ENCODE measurements at regions not wholly inside any gene's neighbourhood (a gene's known extent, or its start where the extent isn't known, plus 50 kb on each side); places are given as distances from the start of the nearest gene placed in this dataset.

GRCh38 chr2:16507655-16508489, 157.8 kb downstream of the CYRIA start:
- no peak overlapping the region for H3K27ac Mint-ChIP-seq
- peaks cover 33% of the 10 kb centered on the region for H3K27me3 Mint-ChIP-seq
- POLR2A ChIA-PET, result no interaction called here
- ATAC-seq (ENCODE audit: low read depth) (no peak), DNase-seq (peak; percentile 35)
- no peaks in the 10 kb centered on the region for H3K36me3 Mint-ChIP-seq
- H3K4me3 Mint-ChIP-seq, result no peak overlapping the region
- no peaks in the 10 kb centered on the region for H3K9me3 Mint-ChIP-seq
- no peaks in the 10 kb centered on the region for H3K4me1 Mint-ChIP-seq

GRCh38 chr2:16506366-16506765, 159.3 kb downstream of the CYRIA start:
- Mint-ChIP-seq H3K9me3 (no peaks in the 10 kb centered on the region), H3K27me3 (peaks cover 29% of the 10 kb centered on the region), H3K27ac (no peak overlapping the region), H3K36me3 (no peaks in the 10 kb centered on the region), H3K4me3 (no peak overlapping the region), H3K4me1 (no peaks in the 10 kb centered on the region)
- ATAC-seq (ENCODE audit: low read depth) (no peak), DNase-seq (no peak)
- POLR2A ChIA-PET, result no interaction called here

GRCh38 chr2:16496426-16497388, 168.9 kb downstream of the CYRIA start:
- peaks cover 2% of the 10 kb centered on the region for H3K4me1 Mint-ChIP-seq
- no peak overlapping the region for H3K27ac Mint-ChIP-seq
- DNase-seq, result no peak
- no peaks in the 10 kb centered on the region for H3K27me3 Mint-ChIP-seq
- POLR2A ChIA-PET, result no interaction called here
- H3K9me3 Mint-ChIP-seq, result no peaks in the 10 kb centered on the region
- H3K36me3 Mint-ChIP-seq, result no peaks in the 10 kb centered on the region
- no peak overlapping the region for H3K4me3 Mint-ChIP-seq
- ATAC-seq (ENCODE audit: low read depth), result no peak

- Mint-ChIP-seq H3K27ac (no peak overlapping the region), H3K27me3 (no peaks in the 10 kb centered on the region), H3K4me1 (peaks cover 2% of the 10 kb centered on the region), H3K4me3 (no peak overlapping the region), H3K9me3 (no peaks in the 10 kb centered on the region), H3K36me3 (no peaks in the 10 kb centered on the region)
- ATAC-seq (ENCODE audit: low read depth), result no peak
- no peak for DNase-seq
- POLR2A ChIA-PET, result no interaction called here
Measured at GRCh38 chr2:16495509-16496208, 170.0 kb downstream of the CYRIA start.

GRCh38 chr2:16494836-16495508, 170.7 kb downstream of the CYRIA start:
- Mint-ChIP-seq H3K36me3 (no peaks in the 10 kb centered on the region), H3K4me1 (peaks cover 2% of the 10 kb centered on the region), H3K27me3 (no peaks in the 10 kb centered on the region), H3K9me3 (no peaks in the 10 kb centered on the region), H3K4me3 (no peak overlapping the region), H3K27ac (no peak overlapping the region)
- POLR2A ChIA-PET, result no interaction called here
- DNase-seq, result no peak
- no peak for ATAC-seq (ENCODE audit: low read depth)

GRCh38 chr2:16493788-16494187, 171.8 kb downstream of the CYRIA start:
- Mint-ChIP-seq H3K4me1 (peaks cover 2% of the 10 kb centered on the region), H3K9me3 (no peaks in the 10 kb centered on the region), H3K36me3 (no peaks in the 10 kb centered on the region), H3K27me3 (no peaks in the 10 kb centered on the region), H3K27ac (no peak overlapping the region), H3K4me3 (no peak overlapping the region)
- DNase-seq (no peak), ATAC-seq (ENCODE audit: low read depth) (no peak)
- POLR2A ChIA-PET, result no interaction called here

GRCh38 chr2:16487686-16488085, 177.9 kb downstream of the CYRIA start:
- no peak for ATAC-seq (ENCODE audit: low read depth)

GRCh38 chr2:16485251-16485650, 180.4 kb downstream of the CYRIA start:
- ATAC-seq (ENCODE audit: low read depth) (no peak), DNase-seq (no peak)
- Mint-ChIP-seq H3K4me3 (no peak overlapping the region), H3K27ac (no peak overlapping the region), H3K4me1 (no peaks in the 10 kb centered on the region), H3K27me3 (peaks cover 13% of the 10 kb centered on the region), H3K9me3 (no peaks in the 10 kb centered on the region), H3K36me3 (no peaks in the 10 kb centered on the region)
- POLR2A ChIA-PET, result no interaction called here

More at GRCh38 chr2:16487686-16488085, 177.9 kb downstream of the CYRIA start:
- POLR2A ChIA-PET, result no interaction called here
- no peaks in the 10 kb centered on the region for H3K36me3 Mint-ChIP-seq
- no peaks in the 10 kb centered on the region for H3K4me1 Mint-ChIP-seq
- no peak for DNase-seq
- no peak overlapping the region for H3K27ac Mint-ChIP-seq
- no peak overlapping the region for H3K4me3 Mint-ChIP-seq
- peaks cover 6% of the 10 kb centered on the region for H3K27me3 Mint-ChIP-seq
- no peaks in the 10 kb centered on the region for H3K9me3 Mint-ChIP-seq

GRCh38 chr2:16482460-16482859, 183.2 kb downstream of the CYRIA start:
- POLR2A ChIA-PET, result no interaction called here
- DNase-seq, result no peak
- Mint-ChIP-seq H3K36me3 (no peaks in the 10 kb centered on the region), H3K27me3 (peaks cover 13% of the 10 kb centered on the region), H3K4me3 (no peak overlapping the region), H3K4me1 (no peaks in the 10 kb centered on the region), H3K9me3 (no peaks in the 10 kb centered on the region), H3K27ac (no peak overlapping the region)
- no peak for ATAC-seq (ENCODE audit: low read depth)

- Mint-ChIP-seq H3K36me3 (no peaks in the 10 kb centered on the region), H3K27ac (no peak overlapping the region), H3K9me3 (no peaks in the 10 kb centered on the region), H3K4me1 (no peaks in the 10 kb centered on the region), H3K4me3 (no peak overlapping the region), H3K27me3 (peaks cover 13% of the 10 kb centered on the region)
- ATAC-seq (ENCODE audit: low read depth) (no peak), DNase-seq (no peak)
- POLR2A ChIA-PET, result no interaction called here
Measured at GRCh38 chr2:16481351-16481750, 184.3 kb downstream of the CYRIA start.

- no peak for DNase-seq
- Mint-ChIP-seq H3K4me1 (no peaks in the 10 kb centered on the region), H3K9me3 (no peaks in the 10 kb centered on the region), H3K27ac (no peak overlapping the region), H3K4me3 (no peak overlapping the region), H3K36me3 (no peaks in the 10 kb centered on the region), H3K27me3 (peaks cover 9% of the 10 kb centered on the region)
- no peak for ATAC-seq (ENCODE audit: low read depth)
- POLR2A ChIA-PET, result no interaction called here
Measured at GRCh38 chr2:16479721-16480120, 185.9 kb downstream of the CYRIA start.

- no peaks in the 10 kb centered on the region for H3K9me3 Mint-ChIP-seq
- no peak overlapping the region for H3K27ac Mint-ChIP-seq
- H3K4me1 Mint-ChIP-seq, result no peaks in the 10 kb centered on the region
- no peak overlapping the region for H3K4me3 Mint-ChIP-seq
- DNase-seq (no peak), ATAC-seq (ENCODE audit: low read depth) (no peak)
- POLR2A ChIA-PET, result no interaction called here
- H3K27me3 Mint-ChIP-seq, result peaks cover 9% of the 10 kb centered on the region
- H3K36me3 Mint-ChIP-seq, result no peaks in the 10 kb centered on the region
Measured at GRCh38 chr2:16478434-16479210, 187.0 kb downstream of the CYRIA start.

All from activated naive CD8-positive, alpha-beta T cell treated with anti-CD3 and anti-CD28 coated beads, Interleukin-2, amount 10 ng/mL, durations not matched to agents 7 days and 5 days (primary cell).